ENCODE measurements at regions not wholly inside any gene's neighbourhood (a gene's known extent, or its start where the extent isn't known, plus 50 kb on each side); places are given as distances from the start of the nearest gene placed in this dataset.

DNA sequence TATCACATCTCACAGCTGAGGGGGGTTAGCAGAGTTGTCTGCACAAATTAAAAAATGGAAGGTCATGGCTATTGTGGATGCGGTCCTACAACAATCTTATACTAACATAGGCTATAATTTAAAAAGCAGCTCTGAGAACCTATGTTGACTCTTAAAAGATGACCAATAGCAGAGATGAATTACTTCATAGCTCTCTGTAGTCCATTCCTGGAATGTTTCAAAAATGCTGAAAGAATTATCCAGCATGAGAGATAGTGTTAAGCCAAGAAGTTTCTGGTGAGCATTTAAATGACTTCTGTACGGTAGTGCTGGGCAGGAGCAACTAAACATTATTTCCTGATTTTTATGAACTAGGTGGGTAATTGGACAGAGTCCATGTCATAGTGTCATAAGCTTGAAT lies 218.2 kb upstream of the NUDT12 start:
- intact Hi-C loops (cut with micrococcal nuclease), result no loop called here

More for the DNA sequence above, 218.2 kb upstream of the NUDT12 start:
- no peak overlapping the region for H3K14ac ChIP-seq (replicated peaks; ENCODE audit: low read depth, low read length)
- H2AK9ac ChIP-seq (replicated peaks; ENCODE audit: low read depth, low read length, poor library complexity), result no peak overlapping the region
- no peak overlapping the region for H3K23ac ChIP-seq (ENCODE audit: low read depth, low read length)
- no CpG with 5 or more reads among the region's 2 CpGs for WGBS, 2 experiments (ENCODE audit: extremely low coverage in 2 of 2, insufficient read length in 1 of 2)
- no peak overlapping the region for H2BK20ac ChIP-seq (ENCODE audit: low read depth, low read length)
- H3K36me3 ChIP-seq (ENCODE audit: control insufficient read depth, insufficient read depth, low read length), result no peaks in the 10 kb centered on the region
- H3K18ac ChIP-seq (ENCODE audit: low read depth, low read length), result no peak overlapping the region
- H3K4me3 ChIP-seq (ENCODE audit: insufficient read depth, low read depth, low read length), result no peak overlapping the region
- no peaks in the 10 kb centered on the region for H3K27me3 ChIP-seq (ENCODE audit: control insufficient read depth, insufficient read depth, low read length)
- in situ Hi-C loops (cut with MboI; ENCODE audit: low sequenced_read_pairs), result no loop called here
- TF ChIP-seq MAZ (IDR thresholded peaks at IDR 0.05; ENCODE audit: borderline replicate concordance, low read depth, low read length) (no peak), RAD21 (IDR thresholded peaks at IDR 0.05; ENCODE audit: low read length) (no peak), RCOR1 (IDR thresholded peaks at IDR 0.05; ENCODE audit: insufficient replicate concordance, low read length) (no peak), MXI1 (IDR thresholded peaks at IDR 0.05; ENCODE audit: borderline replicate concordance, low read depth, low read length) (no peak), CHD1 (IDR thresholded peaks at IDR 0.05; ENCODE audit: low read depth, low read length) (no peak), FOS (IDR thresholded peaks at IDR 0.05; ENCODE audit: low read depth, low read length) (no peak), NFE2L2 (IDR thresholded peaks at IDR 0.05; ENCODE audit: low read depth, low read length) (no peak), CEBPB (IDR thresholded peaks at IDR 0.05; ENCODE audit: low read depth, low read length) (no peak)
- TF ChIP-seq, protein P1, sequence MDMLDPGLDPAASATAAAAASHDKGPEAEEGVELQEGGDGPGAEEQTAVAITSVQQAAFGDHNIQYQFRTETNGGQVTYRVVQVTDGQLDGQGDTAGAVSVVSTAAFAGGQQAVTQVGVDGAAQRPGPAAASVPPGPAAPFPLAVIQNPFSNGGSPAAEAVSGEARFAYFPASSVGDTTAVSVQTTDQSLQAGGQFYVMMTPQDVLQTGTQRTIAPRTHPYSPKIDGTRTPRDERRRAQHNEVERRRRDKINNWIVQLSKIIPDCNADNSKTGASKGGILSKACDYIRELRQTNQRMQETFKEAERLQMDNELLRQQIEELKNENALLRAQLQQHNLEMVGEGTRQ (IDR thresholded peaks at IDR 0.05; ENCODE audit: low read depth, low read length), result no peak
- TF ChIP-seq, protein P2, sequence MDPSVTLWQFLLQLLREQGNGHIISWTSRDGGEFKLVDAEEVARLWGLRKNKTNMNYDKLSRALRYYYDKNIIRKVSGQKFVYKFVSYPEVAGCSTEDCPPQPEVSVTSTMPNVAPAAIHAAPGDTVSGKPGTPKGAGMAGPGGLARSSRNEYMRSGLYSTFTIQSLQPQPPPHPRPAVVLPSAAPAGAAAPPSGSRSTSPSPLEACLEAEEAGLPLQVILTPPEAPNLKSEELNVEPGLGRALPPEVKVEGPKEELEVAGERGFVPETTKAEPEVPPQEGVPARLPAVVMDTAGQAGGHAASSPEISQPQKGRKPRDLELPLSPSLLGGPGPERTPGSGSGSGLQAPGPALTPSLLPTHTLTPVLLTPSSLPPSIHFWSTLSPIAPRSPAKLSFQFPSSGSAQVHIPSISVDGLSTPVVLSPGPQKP (IDR thresholded peaks at IDR 0.05; ENCODE audit: borderline replicate concordance, low read depth, low read length), result no peak
- H2BK120ac ChIP-seq (ENCODE audit: low read depth, low read length), result no peak overlapping the region
- POLR2A ChIA-PET (ENCODE audit: unreplicated experiment), result no interaction called here
- H2AK5ac ChIP-seq (ENCODE audit: low read depth, low read length), result no peak overlapping the region
- H3K4me2 ChIP-seq (ENCODE audit: low read depth, low read length), result no peak overlapping the region
- H4K91ac ChIP-seq (ENCODE audit: insufficient read depth, low read depth, low read length), result no peak overlapping the region
- no peak overlapping the region for H3K56ac ChIP-seq (ENCODE audit: extremely low read depth, insufficient read depth, low read length)
- no peak overlapping the region for H3K9ac ChIP-seq (ENCODE audit: low read depth, low read length)
- H4K5ac ChIP-seq (ENCODE audit: low read depth, low read length), result no peak overlapping the region
- H4K8ac ChIP-seq (ENCODE audit: low read depth in 2 of 2, low read length in 2 of 2), result no peak overlapping the region
- H3K27ac ChIP-seq (ENCODE audit: insufficient read depth, low read length), result no peak overlapping the region
- H2BK15ac ChIP-seq (ENCODE audit: low read depth, low read length), result no peak overlapping the region
- H3K79me1 ChIP-seq (ENCODE audit: low read depth in 1 of 2, low read length in 2 of 2), result no peaks in the 10 kb centered on the region
- H3K9me1 ChIP-seq (ENCODE audit: insufficient read depth, low read length), result no peaks in the 10 kb centered on the region
- H3K4me1 ChIP-seq (ENCODE audit: control insufficient read depth, insufficient read depth, low read length), result no peaks in the 10 kb centered on the region
- no peak overlapping the region for H2BK5ac ChIP-seq (ENCODE audit: low read depth, low read length, poor library complexity, severe bottlenecking)
- H3K9me3 ChIP-seq (ENCODE audit: control insufficient read depth, insufficient read depth, low read length), result no peaks in the 10 kb centered on the region
- H2AFZ ChIP-seq (replicated peaks; ENCODE audit: low read length, poor library complexity), result no peak overlapping the region
- no TSS peak for BruUV-seq (replicated peaks)
- H4K20me1 ChIP-seq (ENCODE audit: insufficient read depth, low read length), result no peaks in the 10 kb centered on the region
- dilution Hi-C loops (cut with HindIII; ENCODE audit: low sequenced_read_pairs, unreplicated experiment), result no loop called here
- DNase-seq (no peak), ATAC-seq (ENCODE audit: low read depth) (no peak)
- no peak overlapping the region for H3K4ac ChIP-seq (ENCODE audit: low read depth, low read length)
- CTCF ChIA-PET, result interaction anchor here (0.7 kb wide), 1 partner anchor 24 kb away, joined by 4 read pairs; no protein-coding TSS in a partner anchor

Data from IMR-90 (cell line).